D721Med (cell line): ENCODE measurements at regions not wholly inside any gene's neighbourhood (a gene's known extent, or its start where the extent isn't known, plus 50 kb on each side); places are given as distances from the start of the nearest gene placed in this dataset.

ENCODE experiments used
- DNase-seq: peaks from one replicate; pipeline ENCODE4 v3.0.0; 2011; ENCODE audit warnings: low spot score; ENCODE audit not compliant: insufficient read length
- FAIRE-seq: peaks from 2 replicates; lab custom pipeline; 2011; peaks lifted over from hg19 to GRCh38; lab: Jason Lieb, UNC
- CTCF ChIP-seq: IDR thresholded peaks from 2 replicates; pipeline ENCODE4 v1.5.1; 2012; ENCODE audit warnings: mild to moderate bottlenecking, control low read depth; ENCODE audit not compliant: insufficient read depth; ENCODE audit errors: missing control alignments

GRCh38 chr2:129067953-129068352 is 749.3 kb upstream of the HS6ST1 start:
- no peak for TF ChIP-seq CTCF
- FAIRE-seq (no peak), DNase-seq (no peak)

- FAIRE-seq (no peak), DNase-seq (no peak)
- no peak for TF ChIP-seq CTCF
These were observed 749.9 kb upstream of the HS6ST1 start for GRCh38 chr2:129068543-129068942.

GRCh38 chr2:129069875-129070594 is 751.4 kb upstream of the HS6ST1 start:
- TF ChIP-seq CTCF, result no peak
- FAIRE-seq (no peak), DNase-seq (no peak)

GRCh38 chr2:129070663-129071062 is 752.0 kb upstream of the HS6ST1 start:
- FAIRE-seq (no peak), DNase-seq (no peak)
- TF ChIP-seq CTCF, result no peak

- TF ChIP-seq CTCF, result no peak
- FAIRE-seq, result no peak
- no peak for DNase-seq
These were observed 752.9 kb upstream of the HS6ST1 start for GRCh38 chr2:129071531-129071930.

DNA sequence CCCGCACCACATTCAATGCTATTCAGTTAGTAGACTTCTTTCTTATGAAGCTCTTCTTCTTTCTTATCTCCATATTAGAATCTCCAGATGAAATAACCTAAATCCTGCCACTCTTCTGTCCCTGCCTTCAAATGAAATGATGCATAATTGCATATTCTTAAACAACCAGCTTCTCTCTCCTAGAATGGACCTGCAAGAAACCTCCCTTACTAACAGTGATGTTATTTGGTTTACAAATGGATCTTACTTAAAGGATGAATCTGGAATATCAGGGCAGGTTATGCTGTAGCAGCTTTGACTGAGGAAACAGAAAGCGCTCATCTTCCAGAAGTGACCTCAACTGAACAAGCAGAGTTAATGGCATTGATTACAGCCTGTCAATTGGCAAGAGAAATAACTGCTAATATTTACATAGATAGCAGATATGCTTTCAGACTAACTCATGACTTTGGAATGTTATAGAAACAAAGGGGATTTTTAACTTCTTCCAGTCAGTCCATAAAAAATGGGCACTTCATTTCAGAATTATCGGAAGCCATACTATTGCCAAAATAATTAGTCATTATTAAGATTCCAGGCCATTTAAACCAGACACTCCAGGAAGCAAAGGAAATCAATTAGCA is 755.7 kb upstream of the HS6ST1 start:
- DNase-seq (no peak), FAIRE-seq (no peak)
- no peak for TF ChIP-seq CTCF

DNA sequence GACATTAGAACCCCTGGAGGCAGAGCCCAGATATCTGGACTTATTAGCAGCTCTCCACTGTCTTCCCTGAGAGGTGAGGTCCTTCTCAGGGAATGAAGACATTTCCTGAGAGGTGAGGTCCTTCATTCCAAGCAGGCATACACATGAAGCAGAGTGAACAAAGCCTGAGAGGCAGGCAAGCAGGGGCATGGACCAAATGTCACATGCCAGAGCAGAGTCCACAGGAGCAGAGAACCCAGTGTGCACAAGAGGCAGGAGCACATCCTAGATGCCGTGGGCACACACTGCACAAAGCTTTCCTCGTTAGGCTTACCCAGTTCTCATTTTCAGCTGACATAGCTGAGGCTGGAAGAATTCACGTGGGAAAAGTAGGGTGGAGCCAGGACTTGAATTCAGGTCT is 759.9 kb upstream of the HS6ST1 start:
- FAIRE-seq (no peak), DNase-seq (no peak)
- no peak for TF ChIP-seq CTCF
